ENCODE measurements at regions not wholly inside any gene's neighbourhood (a gene's known extent, or its start where the extent isn't known, plus 50 kb on each side); places are given as distances from the start of the nearest gene placed in this dataset.

DNA sequence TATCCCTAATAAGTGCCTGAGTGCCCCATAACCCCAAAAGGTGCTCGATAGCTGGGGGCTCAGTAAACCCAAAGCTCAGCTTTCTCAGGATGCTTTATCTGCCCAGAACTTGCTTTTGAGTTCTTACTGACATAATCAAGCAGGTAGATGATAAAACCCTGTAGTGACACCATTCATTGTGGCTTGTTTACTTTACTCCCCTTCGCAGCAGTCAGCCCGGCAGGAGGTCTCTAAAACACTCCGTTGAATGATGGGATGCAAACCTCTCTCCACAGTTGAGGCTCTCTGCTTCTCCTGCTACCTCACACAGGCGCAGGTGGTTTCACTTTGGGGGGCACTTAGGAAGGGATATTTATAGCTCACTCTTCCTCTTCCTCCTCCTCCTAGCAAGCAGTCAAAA, 349.4 kb downstream of the HLX start:
- dilution Hi-C loops (cut with MboI; ENCODE audit: extremely low pct_ligation_motif_present, low sequenced_read_pairs) = no loop called here
- ChIA-PET POLR2A (no interaction called here), CTCF (no interaction called here)
- Histone ChIP-seq H3K4me2 (ENCODE audit: insufficient read depth, low read length) (no peak overlapping the region), H2AFZ (ENCODE audit: low read depth, low read length) (no peak overlapping the region), H3K79me2 (ENCODE audit: control insufficient read depth, insufficient read depth, low read length) (no peaks in the 10 kb centered on the region), H3K4me1 (ENCODE audit: control insufficient read depth, extremely low read depth, insufficient read depth, low read length) (no peaks in the 10 kb centered on the region), H3K4me3 (replicated peaks in 1 of 3; ENCODE audit: insufficient read depth in 1 of 3, low read depth in 1 of 3, low read length in 3 of 3) (no peak overlapping the region), H3K27ac (ENCODE audit: insufficient read depth, low read depth, low read length) (no peak overlapping the region), H4K20me1 (replicated peaks; ENCODE audit: control insufficient read depth, extremely low read depth, insufficient read depth, low read length) (no peaks in the 10 kb centered on the region), H3K27me3 (ENCODE audit: control insufficient read depth in 2 of 2, insufficient read depth in 2 of 2, low read length in 2 of 2) (no peaks in the 10 kb centered on the region), H3K9me1 (replicated peaks; ENCODE audit: control insufficient read depth, extremely low read depth, insufficient read depth, low read length) (no peaks in the 10 kb centered on the region), H3K9ac (replicated peaks; ENCODE audit: extremely low read depth, insufficient read depth, low read length) (no peak overlapping the region), H3K36me3 (ENCODE audit: control insufficient read depth in 2 of 2, extremely low read depth in 1 of 2, insufficient read depth in 2 of 2, low read length in 2 of 2) (no peaks in the 10 kb centered on the region), H3K9me3 (replicated peaks; ENCODE audit: control insufficient read depth, insufficient read depth, low read length) (no peaks in the 10 kb centered on the region)
- no peak for DNase-seq (ENCODE audit: low read depth, low spot score)
- intact Hi-C loops (cut with micrococcal nuclease) = no loop called here
- no peak for TF ChIP-seq POLR2A (IDR thresholded peaks at IDR 0.05; ENCODE audit: low read depth, low read length)
- no peak for TF ChIP-seq MYC (IDR thresholded peaks at IDR 0.05; ENCODE audit: low read depth, low read length)
- BruUV-seq (replicated peaks) = no TSS peak
- no peak for FAIRE-seq

GRCh38 chr1:221230605-221231004, 351.4 kb downstream of the HLX start:
- Histone ChIP-seq H3K4me2 (ENCODE audit: insufficient read depth, low read length) (no peak overlapping the region), H4K20me1 (replicated peaks; ENCODE audit: control insufficient read depth, extremely low read depth, insufficient read depth, low read length) (no peaks in the 10 kb centered on the region), H3K9ac (replicated peaks; ENCODE audit: extremely low read depth, insufficient read depth, low read length) (no peak overlapping the region), H3K4me1 (ENCODE audit: control insufficient read depth, extremely low read depth, insufficient read depth, low read length) (no peaks in the 10 kb centered on the region), H3K9me3 (replicated peaks; ENCODE audit: control insufficient read depth, insufficient read depth, low read length) (no peaks in the 10 kb centered on the region), H2AFZ (ENCODE audit: low read depth, low read length) (no peak overlapping the region), H3K9me1 (replicated peaks; ENCODE audit: control insufficient read depth, extremely low read depth, insufficient read depth, low read length) (no peaks in the 10 kb centered on the region), H3K36me3 (ENCODE audit: control insufficient read depth in 2 of 2, extremely low read depth in 1 of 2, insufficient read depth in 2 of 2, low read length in 2 of 2) (no peaks in the 10 kb centered on the region), H3K79me2 (ENCODE audit: control insufficient read depth, insufficient read depth, low read length) (no peaks in the 10 kb centered on the region), H3K27me3 (ENCODE audit: control insufficient read depth in 2 of 2, insufficient read depth in 2 of 2, low read length in 2 of 2) (no peaks in the 10 kb centered on the region), H3K4me3 (replicated peaks in 1 of 3; ENCODE audit: insufficient read depth in 1 of 3, low read depth in 1 of 3, low read length in 3 of 3) (no peak overlapping the region), H3K27ac (ENCODE audit: insufficient read depth, low read depth, low read length) (no peak overlapping the region)
- intact Hi-C loops (cut with micrococcal nuclease) (no loop called here), dilution Hi-C loops (cut with MboI; ENCODE audit: extremely low pct_ligation_motif_present, low sequenced_read_pairs) (no loop called here)
- FAIRE-seq (no peak), DNase-seq (ENCODE audit: low read depth, low spot score) (peak; percentile 74)
- POLR2A ChIA-PET = no interaction called here
- TF ChIP-seq GATA2 (IDR thresholded peaks at IDR 0.05; ENCODE audit: insufficient read depth, insufficient read length, low read depth, low read length) (no peak), FOS (IDR thresholded peaks at IDR 0.05; ENCODE audit: borderline replicate concordance, insufficient read depth, low read length) (no peak), EZH2 (IDR thresholded peaks at IDR 0.05; ENCODE audit: borderline replicate concordance, low read depth, low read length, severe bottlenecking) (no peak), POLR2A (IDR thresholded peaks at IDR 0.05; ENCODE audit: low read depth, low read length) (no peak), CTCF (IDR thresholded peaks at IDR 0.05; ENCODE audit: extremely low read depth in 1 of 2, insufficient read depth in 1 of 2, low read depth in 1 of 2, low read length in 2 of 2) (no peak), POLR2AphosphoS5 (IDR thresholded peaks at IDR 0.05; ENCODE audit: insufficient read depth, low read depth, low read length) (no peak), MYC (IDR thresholded peaks at IDR 0.05; ENCODE audit: low read depth, low read length) (no peak), JUN (IDR thresholded peaks at IDR 0.05; ENCODE audit: borderline replicate concordance, insufficient read depth, insufficient read length, low read depth) (no peak)
- TF ChIP-seq, protein P1, sequence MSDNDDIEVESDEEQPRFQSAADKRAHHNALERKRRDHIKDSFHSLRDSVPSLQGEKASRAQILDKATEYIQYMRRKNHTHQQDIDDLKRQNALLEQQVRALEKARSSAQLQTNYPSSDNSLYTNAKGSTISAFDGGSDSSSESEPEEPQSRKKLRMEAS (IDR thresholded peaks at IDR 0.05; ENCODE audit: insufficient read depth, insufficient read length) = no peak
- CTCF ChIA-PET = interaction anchor here (0.9 to 1.5 kb wide), 3 partner anchors 19 to 33 kb away, joined by 5 read pairs; no protein-coding TSS in a partner anchor
- no TSS peak for BruUV-seq (replicated peaks)
